HEK293 (cell line): ENCODE measurements at regions not wholly inside any gene's neighbourhood (a gene's known extent, or its start where the extent isn't known, plus 50 kb on each side); places are given as distances from the start of the nearest gene placed in this dataset.

Experiments
- CTCF ChIA-PET: fragments of 350-600 bp; formaldehyde crosslinking; extraction: SDS; loops from one replicate; lab custom pipeline; 2021; ENCODE audit warnings: antibody characterized with exemption; lab: Yijun Ruan, JAX
- POLR2A ChIA-PET: fragments of 300-600 bp; formaldehyde crosslinking; extraction: SDS; loops from one replicate; lab custom pipeline; 2020; ENCODE audit warnings: antibody characterized with exemption, inconsistent platforms; lab: Yijun Ruan, JAX
- H3K27ac ChIP-seq: fragments of 200-500 bp; sonication (Bioruptor generic); 2 replicates; pipeline ENCODE4 v1.5.1; 2014; ENCODE audit warnings: low read depth, low read length, control low read depth, inconsistent platforms; ENCODE audit errors: extremely low read depth
- H3K36me3 ChIP-seq, 2 experiments: fragments of 200-500 bp in 1 of 2; sonication (Bioruptor generic) in 1 of 2; 1 replicate in 1 of 2; 2 replicates in 1 of 2; pipeline ENCODE4 v1.5.1; 2014 to 2017; ENCODE audit warnings: inconsistent platforms in 2 of 2, low read length in 2 of 2; ENCODE audit not compliant: control insufficient read depth in 2 of 2, insufficient read depth in 1 of 2
- H3K4me1 ChIP-seq: fragments of 200-500 bp; sonication (Bioruptor generic); 2 replicates; pipeline ENCODE4 v1.5.1; 2014; ENCODE audit warnings: mild to moderate bottlenecking, low read length, inconsistent platforms; ENCODE audit not compliant: control insufficient read depth, insufficient read depth
- H3K4me3 ChIP-seq: 2 replicates; pipeline ENCODE4 v1.5.1; 2011; ENCODE audit warnings: low read depth, mild to moderate bottlenecking, control low read depth, low read length, moderate library complexity
- H3K9me3 ChIP-seq: fragments of 200-500 bp; sonication (Bioruptor generic); 2 replicates; pipeline ENCODE4 v1.5.1; 2014; ENCODE audit warnings: low read depth, low read length, inconsistent platforms; ENCODE audit not compliant: control insufficient read depth, insufficient read depth
- BCL11A ChIP-seq: fragments of 450-650 bp; formaldehyde crosslinking; IDR thresholded peaks from 2 replicates; pipeline ENCODE4 v1.5.1; 2016; ENCODE audit warnings: low read depth, missing biosample characterization, missing genetic modification characterization
- GLI2 ChIP-seq: fragments of 450-650 bp; formaldehyde crosslinking; IDR thresholded peaks from 2 replicates; pipeline ENCODE4; 2017; ENCODE audit warnings: missing biosample characterization, missing genetic modification characterization, low read depth, borderline replicate concordance
- KLF10 ChIP-seq: fragments of 450-650 bp; IDR thresholded peaks from 2 replicates; pipeline ENCODE4 v1.5.1; 2018; ENCODE audit warnings: missing biosample characterization, mild to moderate bottlenecking, missing genetic modification characterization
- MYNN ChIP-seq: fragments of 450-650 bp; formaldehyde crosslinking; IDR thresholded peaks from 2 replicates; pipeline ENCODE4 v1.5.1; 2016; ENCODE audit warnings: missing biosample characterization, missing genetic modification characterization, borderline replicate concordance
- PRDM2 ChIP-seq: fragments of 450-650 bp; formaldehyde crosslinking; IDR thresholded peaks from 2 replicates; pipeline ENCODE4 v1.5.1; 2016; ENCODE audit warnings: missing biosample characterization, missing genetic modification characterization, borderline replicate concordance
- SCRT2 ChIP-seq: fragments of 450-650 bp; formaldehyde crosslinking; IDR thresholded peaks from 2 replicates; pipeline ENCODE4 v1.5.1; 2016; ENCODE audit warnings: missing biosample characterization, missing genetic modification characterization
- WT1 ChIP-seq: fragments of 450-650 bp; formaldehyde crosslinking; IDR thresholded peaks from 2 replicates; pipeline ENCODE4 v1.5.1; 2016; ENCODE audit warnings: missing biosample characterization, missing genetic modification characterization
- ZBTB1 ChIP-seq: fragments of 450-650 bp; formaldehyde crosslinking; IDR thresholded peaks from 2 replicates; pipeline ENCODE4 v1.5.1; 2016; ENCODE audit warnings: missing biosample characterization, missing genetic modification characterization
- ZBTB20 ChIP-seq: fragments of 450-650 bp; formaldehyde crosslinking; IDR thresholded peaks from 2 replicates; pipeline ENCODE4 v1.5.1; 2016; ENCODE audit warnings: missing biosample characterization, missing genetic modification characterization
- ZIC2 ChIP-seq: fragments of 450-650 bp; formaldehyde crosslinking; IDR thresholded peaks from 2 replicates; pipeline ENCODE4 v1.5.1; 2016; ENCODE audit warnings: missing biosample characterization, missing genetic modification characterization
- ZNF211 ChIP-seq: fragments of 450-650 bp; formaldehyde crosslinking; IDR thresholded peaks from 2 replicates; pipeline ENCODE4 v1.5.1; 2016; ENCODE audit warnings: low read depth, missing biosample characterization, missing genetic modification characterization
- ZNF266 ChIP-seq: fragments of 450-650 bp; formaldehyde crosslinking; IDR thresholded peaks from 2 replicates; pipeline ENCODE4 v1.5.1; 2016; ENCODE audit warnings: missing biosample characterization, missing genetic modification characterization, low read depth
- ZNF302 ChIP-seq: fragments of 450-650 bp; formaldehyde crosslinking; IDR thresholded peaks from 2 replicates; pipeline ENCODE4 v1.5.1; 2016; ENCODE audit warnings: missing biosample characterization, missing genetic modification characterization, low read depth
- ZNF324 ChIP-seq: fragments of 450-650 bp; formaldehyde crosslinking; IDR thresholded peaks from 2 replicates; pipeline ENCODE4 v1.5.1; 2016; ENCODE audit warnings: missing biosample characterization, missing genetic modification characterization
- ZNF394 ChIP-seq: fragments of 450-650 bp; formaldehyde crosslinking; IDR thresholded peaks from 2 replicates; pipeline ENCODE4 v1.5.1; 2016; ENCODE audit warnings: missing biosample characterization, missing genetic modification characterization, mild to moderate bottlenecking, moderate library complexity, borderline replicate concordance
- ZNF501 ChIP-seq: fragments of 450-650 bp; formaldehyde crosslinking; IDR thresholded peaks from 2 replicates; pipeline ENCODE4 v1.5.1; 2016; ENCODE audit warnings: missing biosample characterization, missing genetic modification characterization
- ZNF548 ChIP-seq: fragments of 450-650 bp; formaldehyde crosslinking; IDR thresholded peaks from 2 replicates; pipeline ENCODE4 v1.5.1; 2016; ENCODE audit warnings: missing biosample characterization, missing genetic modification characterization
- ZNF549 ChIP-seq: fragments of 450-650 bp; IDR thresholded peaks from 2 replicates; pipeline ENCODE4 v1.5.1; 2018; ENCODE audit warnings: missing biosample characterization, missing genetic modification characterization, mild to moderate bottlenecking, inconsistent platforms, moderate library complexity
- ZNF600 ChIP-seq: fragments of 450-650 bp; formaldehyde crosslinking; IDR thresholded peaks from 2 replicates; pipeline ENCODE4 v1.5.1; 2016; ENCODE audit warnings: missing biosample characterization, missing genetic modification characterization
- ZNF626 ChIP-seq: fragments of 450-650 bp; sonication (Bioruptor Pico); formaldehyde crosslinking; IDR thresholded peaks from 2 replicates; pipeline ENCODE4 v1.5.1; 2018; ENCODE audit warnings: missing biosample characterization, missing genetic modification characterization, inconsistent platforms
- ZNF704 ChIP-seq: fragments of 450-650 bp; formaldehyde crosslinking; IDR thresholded peaks from 2 replicates; pipeline ENCODE4 v1.5.1; 2016; ENCODE audit warnings: missing biosample characterization, missing genetic modification characterization
- ZNF707 ChIP-seq: fragments of 450-650 bp; formaldehyde crosslinking; IDR thresholded peaks from 2 replicates; pipeline ENCODE4 v1.5.1; 2016; ENCODE audit warnings: missing biosample characterization, missing genetic modification characterization
- ZNF837 ChIP-seq: fragments of 450-650 bp; formaldehyde crosslinking; IDR thresholded peaks from 2 replicates; pipeline ENCODE4 v1.5.1; 2016; ENCODE audit warnings: missing biosample characterization, missing genetic modification characterization
- ZNF843 ChIP-seq: fragments of 450-650 bp; formaldehyde crosslinking; IDR thresholded peaks from 2 replicates; pipeline ENCODE4 v1.5.1; 2016; ENCODE audit warnings: missing biosample characterization, missing genetic modification characterization
- ZSCAN18 ChIP-seq: fragments of 450-650 bp; formaldehyde crosslinking; IDR thresholded peaks from 2 replicates; pipeline ENCODE4 v1.5.1; 2016; ENCODE audit warnings: missing biosample characterization, missing genetic modification characterization

- Histone ChIP-seq H3K27ac (no peak overlapping the region), H3K36me3 (no peaks in the 10 kb centered on the region), H3K4me1 (no peaks in the 10 kb centered on the region), H3K4me3 (no peak overlapping the region), H3K9me3 (no peaks in the 10 kb centered on the region)
- POLR2A ChIA-PET, result no interaction called here
- CTCF ChIA-PET, result no interaction called here
- TF ChIP-seq ZNF837 (tag by site-specific recombination) (no peak), ZNF843 (tag by site-specific recombination) (no peak), KLF10 (tag by site-specific recombination) (no peak), PRDM2 (tag by site-specific recombination) (no peak), ZNF266 (tag by site-specific recombination) (no peak), ZNF704 (tag by site-specific recombination) (no peak), ZNF324 (tag by site-specific recombination) (no peak), ZNF707 (tag by site-specific recombination) (no peak), ZIC2 (tag by site-specific recombination) (no peak), GLI2 (tag by site-specific recombination) (no peak)
- TF ChIP-seq, all 188 proteins: peak for 0
These were observed 87.8 kb downstream of the DPPA2 start for GRCh38 chr3:109228391-109229080.

GRCh38 chr3:109229174-109229847 is 87.0 kb downstream of the DPPA2 start:
- Histone ChIP-seq H3K36me3 (no peaks in the 10 kb centered on the region), H3K9me3 (no peaks in the 10 kb centered on the region), H3K4me3 (no peak overlapping the region), H3K4me1 (no peaks in the 10 kb centered on the region), H3K27ac (no peak overlapping the region)
- ChIA-PET POLR2A (no interaction called here), CTCF (no interaction called here)
- no peak for TF ChIP-seq ZNF302 (tag by site-specific recombination)
- no peak for TF ChIP-seq ZNF549 (tag by site-specific recombination)
- TF ChIP-seq ZNF211 (tag by site-specific recombination), result no peak
- no peak for TF ChIP-seq ZNF626 (tag by site-specific recombination)
- TF ChIP-seq ZNF548 (tag by site-specific recombination), result no peak
- no peak for TF ChIP-seq SCRT2 (tag by site-specific recombination)
- no peak for TF ChIP-seq ZBTB1 (tag by site-specific recombination)
- TF ChIP-seq WT1 (tag by site-specific recombination), result no peak
- TF ChIP-seq ZNF394 (tag by site-specific recombination), result no peak
- TF ChIP-seq ZSCAN18, result no peak
- TF ChIP-seq ZBTB20 (tag by site-specific recombination), result no peak
- no peak for TF ChIP-seq ZNF501 (tag by site-specific recombination)
- no peak for TF ChIP-seq ZNF600 (tag by site-specific recombination)
- no peak for TF ChIP-seq BCL11A (tag by site-specific recombination)
- TF ChIP-seq MYNN (tag by site-specific recombination), result no peak
